HG02623 (cell line): ENCODE measurements at regions not wholly inside any gene's neighbourhood (a gene's known extent, or its start where the extent isn't known, plus 50 kb on each side); places are given as distances from the start of the nearest gene placed in this dataset.
"Not testable (repeated sequence)": the region's sequence is repeated elsewhere in the genome, so short reads cannot be mapped to it uniquely, and the experiment has no call there.

Experiments
- ATAC-seq: cut with Tn5 transposase; IDR thresholded peaks from one replicate; pipeline ENCODE4 v1.9.1; 2021; ENCODE audit warnings: moderate library complexity; ENCODE audit not compliant: unreplicated experiment

DNA sequence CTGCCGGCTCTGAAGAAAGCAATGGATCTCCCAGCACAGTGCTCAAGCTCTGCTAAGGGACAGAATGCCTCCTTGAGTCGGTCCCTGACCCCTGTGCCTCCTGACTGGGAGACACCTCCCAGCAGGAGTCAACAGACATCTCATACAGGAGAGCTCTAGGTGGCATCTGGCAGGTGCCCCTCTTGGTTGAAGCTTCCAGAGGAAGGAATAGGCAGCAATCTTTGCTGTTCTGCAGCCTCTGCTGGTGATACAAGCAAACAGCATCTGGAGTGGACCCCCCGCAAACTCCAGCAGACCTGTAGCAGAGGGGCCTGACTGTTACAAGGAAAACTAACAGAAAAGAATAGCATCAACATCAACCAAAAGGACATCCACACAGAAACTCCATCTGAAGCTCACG lies 123.9 kb upstream of the GCFC2 start:
- not testable (repeated sequence) for ATAC-seq

DNA sequence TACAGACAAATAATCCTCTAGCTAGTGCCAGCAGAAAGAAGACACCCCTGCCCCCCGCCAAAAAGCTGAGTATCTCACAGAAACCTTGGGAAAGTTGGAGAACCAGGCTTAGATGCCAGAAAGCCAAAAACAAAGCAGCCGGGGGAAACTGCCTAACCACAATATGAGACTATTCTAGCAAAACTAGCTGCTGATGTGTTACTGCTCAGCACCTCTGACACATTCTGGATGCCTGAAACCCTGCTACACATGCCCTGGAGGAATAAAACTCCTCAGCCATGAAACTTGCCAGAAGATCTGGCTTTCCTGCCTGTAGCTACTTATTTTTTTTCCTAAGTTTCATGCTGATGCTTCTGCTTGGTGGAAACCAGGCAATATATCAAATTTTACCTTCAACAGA lies 122.7 kb upstream of the GCFC2 start:
- no peak for ATAC-seq

DNA sequence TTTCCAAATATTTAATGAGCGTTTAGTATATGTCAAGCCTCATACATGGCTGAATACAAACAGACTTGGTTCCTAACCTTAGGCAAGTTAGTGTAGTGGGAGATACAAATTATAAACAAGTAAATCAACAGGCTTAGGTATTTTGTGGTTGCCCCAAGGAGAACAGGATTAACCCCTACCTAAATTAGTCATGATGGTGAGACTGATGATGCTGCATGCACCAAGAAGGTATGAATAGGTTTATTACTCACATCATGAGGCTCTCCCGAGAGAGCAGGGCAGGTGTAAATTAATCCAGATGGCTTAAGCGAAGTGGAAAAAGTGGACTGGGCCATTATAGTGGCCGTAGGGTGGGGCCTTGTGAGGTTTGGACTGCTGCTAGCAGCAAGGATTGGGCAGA lies 118.1 kb upstream of the GCFC2 start:
- ATAC-seq, result no peak

DNA sequence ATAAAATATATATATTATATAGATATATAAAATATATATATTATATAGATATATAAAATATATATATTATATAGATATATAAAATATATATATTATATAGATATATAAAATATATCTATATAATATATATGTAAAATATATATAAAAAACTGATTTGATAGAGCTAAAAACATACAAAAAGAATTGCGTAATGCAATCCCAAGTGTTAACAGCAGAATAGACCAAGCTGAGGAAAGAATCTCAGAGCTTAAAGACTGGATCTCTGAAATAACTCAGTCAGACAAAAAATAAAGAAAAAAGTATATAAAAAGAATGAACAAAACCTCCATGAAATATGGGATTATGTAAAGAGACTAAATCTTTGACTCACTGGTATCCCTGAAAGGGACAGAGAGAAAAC lies 112.8 kb upstream of the GCFC2 start:
- not testable (repeated sequence) for ATAC-seq

DNA sequence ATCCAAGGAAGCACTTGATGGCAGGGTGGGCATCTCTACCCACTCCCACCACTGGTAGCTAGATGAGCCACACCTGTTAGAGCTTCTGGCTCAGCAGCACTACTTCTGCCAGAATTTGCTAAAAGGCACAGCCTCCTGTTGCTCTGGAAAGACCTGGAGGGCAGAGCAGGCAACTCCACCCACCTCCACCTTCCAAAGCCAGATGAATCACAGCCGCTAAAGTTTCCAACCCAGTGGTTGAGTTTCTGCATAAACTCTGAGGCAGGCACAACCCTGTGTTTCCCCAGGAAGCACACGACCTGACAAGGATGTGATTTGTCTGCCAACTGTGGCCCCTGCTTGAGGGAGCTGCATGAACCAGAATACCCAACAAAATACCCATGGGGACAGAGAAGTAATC lies 111.6 kb upstream of the GCFC2 start:
- ATAC-seq, result no peak

DNA sequence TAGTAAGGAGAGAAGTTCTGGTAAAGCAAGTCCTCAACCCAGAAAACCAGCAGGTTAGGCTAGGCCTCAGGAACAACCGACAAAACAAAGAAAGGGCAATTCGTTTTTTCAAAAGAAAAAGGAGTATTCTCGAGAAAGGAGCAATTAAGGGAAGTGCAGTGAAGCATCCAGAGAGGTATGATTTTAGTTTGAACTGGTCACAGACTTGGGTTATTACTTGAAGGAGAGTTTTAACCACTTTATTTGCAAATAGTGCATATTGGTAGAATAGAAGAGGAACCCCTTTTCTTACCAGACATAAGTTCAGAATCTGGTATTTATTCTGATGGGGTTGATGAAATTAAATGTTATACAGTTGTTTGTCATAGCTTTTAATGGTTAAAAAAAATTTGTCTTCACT lies 110.0 kb upstream of the GCFC2 start:
- ATAC-seq, result no peak

DNA sequence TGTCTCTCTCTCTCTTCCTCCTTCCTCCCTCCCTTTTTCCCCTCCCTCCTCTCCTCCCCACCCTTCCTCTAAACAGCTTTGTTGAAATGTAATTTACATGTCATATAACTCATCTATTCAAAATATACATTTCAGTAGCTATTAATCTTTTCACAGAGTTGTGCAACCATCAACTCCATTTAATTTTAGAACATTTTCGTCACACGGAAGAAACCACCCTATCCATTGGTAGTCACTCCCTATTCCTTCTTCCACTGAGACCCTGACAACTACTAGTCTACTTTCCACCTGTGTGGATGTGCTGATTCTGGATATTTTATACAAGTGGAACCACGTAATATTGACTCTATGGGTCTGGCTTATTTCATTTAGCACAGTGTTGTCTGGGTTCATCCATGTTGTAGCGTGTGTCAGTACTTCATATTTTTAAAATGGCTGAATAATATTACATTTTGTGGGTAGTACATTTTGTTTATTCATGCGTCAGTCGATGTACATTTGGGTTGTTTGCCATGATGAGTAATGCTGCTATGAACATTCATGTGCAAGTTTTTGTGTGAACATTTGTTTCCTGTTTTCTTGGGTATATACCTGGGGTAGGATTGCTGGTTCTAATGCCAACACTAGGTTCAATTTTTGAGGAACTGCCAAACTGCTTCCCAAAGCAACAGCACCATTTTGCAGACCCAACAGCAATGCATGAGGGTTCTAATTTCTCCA lies 100.1 kb upstream of the GCFC2 start:
- ATAC-seq, result no peak

DNA sequence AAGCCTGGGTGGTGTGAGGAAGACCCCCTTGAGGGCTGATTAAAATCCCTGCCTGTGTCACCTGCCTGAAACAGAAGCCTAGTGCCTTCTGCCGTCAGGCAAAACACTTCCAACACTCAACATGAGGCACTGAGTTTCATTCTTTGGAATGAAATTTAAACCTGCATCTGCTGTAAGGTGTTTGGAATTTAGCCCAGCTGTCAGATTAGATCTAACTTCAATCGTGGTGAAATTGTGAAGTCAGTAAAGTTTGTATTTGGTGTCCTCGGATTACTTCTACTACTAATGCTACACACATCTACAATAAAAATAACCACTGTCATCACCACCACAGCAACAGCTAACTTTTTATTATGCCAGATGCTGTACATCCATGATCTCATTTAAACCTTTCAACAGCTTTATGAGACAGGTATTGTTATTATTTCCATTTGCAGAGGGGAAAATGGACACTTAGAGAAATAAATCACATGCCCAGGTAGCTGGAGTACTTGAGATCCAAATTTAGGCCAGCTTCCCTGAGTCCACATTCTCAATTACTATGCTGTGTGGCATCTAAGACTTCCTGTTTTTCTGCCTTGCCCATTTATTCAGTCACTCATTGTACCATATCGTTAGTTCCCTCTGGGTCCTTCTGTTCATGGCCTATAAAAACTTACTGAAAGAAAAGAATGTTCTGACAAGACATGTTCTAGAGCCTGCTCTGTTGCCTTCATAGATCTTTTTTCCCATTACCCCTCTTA lies 98.2 kb upstream of the GCFC2 start:
- no peak for ATAC-seq

DNA sequence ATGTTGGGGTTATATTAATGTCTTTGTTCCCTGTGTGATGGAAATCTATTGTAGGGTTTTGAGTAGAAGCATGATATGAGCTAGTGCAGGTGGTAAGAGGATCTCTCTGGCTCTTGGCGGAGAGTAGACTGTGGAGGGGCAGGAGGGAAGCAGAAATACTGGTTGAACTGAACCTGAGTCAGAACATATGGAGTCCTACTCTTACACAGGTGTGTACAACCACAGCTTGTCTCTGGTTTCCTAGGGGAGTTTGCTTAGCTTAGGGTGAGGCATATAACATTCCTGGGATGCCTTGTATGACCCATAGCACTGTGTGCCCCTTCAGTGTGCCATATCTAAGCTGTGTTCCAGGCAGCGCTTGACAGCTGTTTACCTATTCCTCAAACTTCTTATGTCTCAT lies 97.3 kb upstream of the GCFC2 start:
- ATAC-seq, result no peak

DNA sequence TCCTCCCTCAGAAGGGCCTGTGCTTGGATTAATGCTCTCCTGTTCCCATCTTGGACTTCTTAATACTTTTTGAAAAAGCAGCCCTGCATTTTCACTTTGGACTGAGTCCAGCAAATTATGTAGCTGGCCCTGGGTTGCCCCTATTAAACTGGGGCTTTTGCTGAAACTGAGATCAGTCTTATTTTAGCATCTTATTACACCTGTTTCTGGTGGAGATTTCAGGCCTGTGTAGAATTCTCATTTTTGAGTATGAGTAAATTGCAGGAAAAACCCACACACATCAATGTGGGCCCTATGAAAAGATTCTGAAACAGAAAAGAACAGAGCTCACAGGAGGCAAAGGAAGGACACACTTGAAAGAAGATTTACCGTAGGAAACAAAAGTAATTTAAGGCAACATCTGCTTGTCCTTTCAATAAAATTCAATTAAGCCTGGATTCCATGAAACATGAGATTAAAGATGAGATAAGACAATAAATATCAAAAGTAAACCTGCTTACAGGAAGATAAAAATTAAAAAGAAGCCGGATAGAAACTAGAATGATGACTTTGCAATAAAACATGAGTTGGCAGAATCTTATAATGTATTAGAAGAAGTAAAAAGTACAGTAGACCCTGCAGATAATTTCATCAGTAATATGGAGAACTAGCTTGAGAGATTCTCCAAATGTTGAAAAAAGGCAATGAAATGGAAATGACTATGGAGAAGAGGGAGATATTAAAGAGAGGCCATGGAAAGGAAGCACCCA lies 90.7 kb upstream of the GCFC2 start:
- ATAC-seq, result peak; percentile 39

DNA sequence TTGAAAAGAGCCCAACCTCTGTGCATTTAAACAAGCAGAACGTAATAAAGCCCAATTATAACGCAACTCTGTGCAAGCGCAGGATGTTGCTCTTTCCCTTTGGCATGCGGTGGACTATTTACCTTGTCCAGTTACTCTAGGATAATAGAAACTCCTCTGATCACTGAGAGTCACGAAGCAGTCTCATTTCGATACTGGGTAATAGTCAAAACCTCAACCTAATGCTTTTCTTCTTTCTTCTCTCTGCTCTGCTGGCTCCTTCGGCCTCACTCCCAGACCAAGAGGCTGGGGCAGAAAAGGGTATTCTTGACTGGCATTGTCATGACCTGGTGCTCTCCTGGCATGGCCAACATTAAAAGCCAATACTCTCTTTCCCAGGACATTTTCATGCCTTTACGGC lies 89.7 kb upstream of the GCFC2 start:
- ATAC-seq, result peak; percentile 63

DNA sequence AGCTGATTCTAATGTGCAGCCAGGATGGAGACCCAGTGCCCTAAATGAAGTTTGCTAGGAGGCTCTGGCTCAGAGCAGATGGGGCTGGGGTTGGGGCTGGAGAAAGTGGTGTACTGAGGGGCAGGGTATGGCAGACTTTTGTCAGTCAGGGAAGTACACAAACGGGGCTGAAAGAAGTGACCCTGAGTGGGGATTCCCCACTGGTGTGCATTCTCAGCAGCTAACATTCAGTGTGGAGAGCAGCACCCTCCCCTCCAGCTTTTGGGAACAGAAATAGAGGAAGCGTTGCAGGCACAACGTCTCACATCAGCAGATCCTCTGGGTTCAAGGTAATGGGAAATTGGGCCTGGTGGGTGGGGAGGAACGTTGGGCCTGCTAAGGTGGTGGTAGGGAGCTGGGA lies 89.1 kb upstream of the GCFC2 start:
- ATAC-seq, result peak; percentile 43

DNA sequence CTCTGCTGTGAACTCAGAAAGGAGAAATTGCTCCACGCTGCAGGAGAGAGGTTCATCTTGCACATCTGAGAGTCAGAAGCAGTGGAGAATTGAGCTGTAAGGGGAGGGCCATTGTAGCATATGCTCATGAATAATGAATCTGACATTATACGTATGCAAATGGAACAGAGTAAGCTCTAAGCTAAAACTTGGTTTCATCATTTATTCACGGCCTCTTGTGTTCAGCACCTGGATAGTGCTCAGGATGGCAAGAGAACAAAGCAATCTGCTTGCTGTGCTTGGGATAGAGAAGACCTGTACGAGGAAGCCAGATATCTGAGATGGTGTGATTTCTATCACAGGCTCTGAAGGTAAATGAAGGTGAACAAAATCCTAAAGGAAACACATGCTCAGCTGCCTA lies 87.9 kb upstream of the GCFC2 start:
- ATAC-seq, result no peak

DNA sequence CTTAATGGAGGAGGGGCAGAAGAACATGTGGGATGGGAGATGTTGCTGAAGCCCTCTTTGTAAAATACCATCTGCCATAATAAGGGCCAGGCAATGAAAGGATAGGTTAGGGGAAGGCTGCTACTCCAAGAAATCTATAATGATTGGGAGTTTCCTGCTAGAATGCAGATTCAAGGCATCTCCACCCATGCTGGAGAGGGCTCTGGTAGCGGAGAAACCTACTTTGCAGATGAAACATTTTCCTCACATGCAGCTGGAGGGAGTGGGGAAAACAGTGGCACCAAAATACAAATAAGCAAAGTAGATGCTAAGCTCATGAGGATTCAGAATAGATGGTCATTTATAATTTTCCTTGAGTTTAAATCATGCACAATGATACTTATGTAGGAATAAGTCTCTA lies 82.3 kb upstream of the GCFC2 start:
- no peak for ATAC-seq

DNA sequence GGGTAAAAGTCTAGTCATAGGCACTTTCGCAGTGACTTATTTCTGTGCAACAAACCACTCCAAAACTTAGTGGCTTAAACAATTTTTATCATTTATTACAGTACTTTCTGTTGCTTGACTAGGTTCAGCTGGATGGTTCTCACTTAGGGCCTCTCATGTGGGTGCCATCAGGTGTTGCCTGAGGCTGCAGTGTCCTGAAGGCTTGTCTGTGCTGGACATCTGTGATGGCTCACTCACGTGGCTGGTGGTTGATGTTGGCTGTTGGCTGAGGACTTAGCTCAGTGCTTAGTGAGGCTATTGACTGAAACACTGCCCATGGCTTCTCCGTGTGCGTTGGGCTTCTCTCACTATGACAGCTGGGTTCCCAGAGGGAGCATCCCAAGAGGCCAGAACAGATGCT lies 81.4 kb upstream of the GCFC2 start:
- no peak for ATAC-seq

DNA sequence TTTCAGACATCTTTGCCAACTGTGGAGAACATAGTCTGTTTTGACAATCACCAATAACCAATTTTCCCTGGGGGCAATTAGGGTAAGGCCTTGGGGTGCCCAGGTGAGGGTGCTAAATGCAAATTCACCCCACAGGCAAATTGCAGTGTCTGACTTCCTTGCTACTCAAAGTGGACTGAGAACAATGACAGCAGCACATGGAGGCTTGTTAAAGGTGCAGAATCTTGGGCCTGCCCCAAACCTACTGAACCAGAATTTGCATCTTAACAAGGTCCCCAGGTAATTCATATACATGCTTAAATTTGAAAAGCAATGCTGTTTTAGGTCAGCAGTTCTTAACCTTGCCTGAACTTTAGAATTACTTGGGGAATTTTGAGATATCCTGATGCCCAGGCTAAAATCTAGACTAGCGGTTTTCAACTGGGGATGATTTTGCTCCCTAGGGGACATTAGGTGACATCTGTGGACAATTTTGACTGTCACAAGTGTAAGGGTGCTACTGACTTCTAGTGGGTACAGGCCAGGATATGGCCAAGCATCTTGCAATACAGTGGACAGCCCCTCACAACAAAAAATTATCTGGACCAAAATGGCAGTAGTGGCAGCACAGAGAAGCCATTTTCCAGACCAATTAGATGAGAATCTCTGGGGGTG lies 80.2 kb upstream of the GCFC2 start:
- ATAC-seq, result no peak

DNA sequence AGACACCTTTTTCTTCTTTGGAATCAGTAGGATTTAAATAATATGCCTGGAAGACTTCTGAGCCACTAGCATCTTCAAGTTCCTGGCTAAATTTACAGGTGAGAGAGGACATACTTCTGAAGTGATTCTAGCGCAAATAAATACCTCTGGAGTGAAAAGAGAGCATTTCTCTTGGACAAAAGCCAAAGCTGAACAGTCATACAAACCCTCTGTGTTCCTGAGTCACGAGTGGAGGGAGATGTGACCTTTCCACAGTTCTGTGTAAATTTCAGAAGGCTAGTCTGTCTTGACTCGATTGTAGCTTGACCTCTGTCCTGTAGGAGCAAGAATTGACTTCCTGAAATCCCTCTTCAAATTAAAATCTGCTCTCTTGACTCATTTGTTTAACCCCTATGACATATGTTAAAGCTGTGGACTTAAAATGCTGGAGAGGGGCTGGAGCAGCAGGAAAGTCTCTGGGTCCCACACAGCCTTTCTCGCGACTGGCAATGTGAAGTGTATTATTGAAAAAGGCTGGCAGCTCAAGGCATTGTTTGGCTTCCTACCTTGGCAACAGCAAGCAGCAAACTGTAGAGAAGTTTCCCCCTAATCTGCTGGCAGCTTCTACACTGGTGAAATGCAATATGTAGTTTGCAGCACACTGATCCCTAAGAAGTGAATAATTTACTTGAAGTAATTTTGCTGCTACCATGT lies 79.6 kb upstream of the GCFC2 start:
- no peak for ATAC-seq

DNA sequence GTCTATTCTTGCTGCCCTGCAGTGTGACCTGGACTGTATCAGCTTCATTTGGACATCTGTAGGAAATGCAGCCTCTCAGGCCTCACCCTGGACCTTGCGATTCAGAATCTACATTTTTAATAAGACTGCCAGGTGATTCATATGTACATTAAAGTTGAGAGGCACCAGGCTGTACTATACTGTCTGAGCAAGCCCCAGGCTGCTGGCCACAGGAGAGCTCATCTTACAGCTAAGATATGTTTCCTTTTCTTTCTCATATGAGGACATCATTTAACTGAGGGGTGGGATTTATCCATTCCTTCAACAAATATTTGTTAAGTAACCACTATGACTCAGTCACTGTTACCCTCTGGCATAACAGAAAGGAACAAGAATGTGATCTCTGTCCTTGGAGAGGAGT lies 78.2 kb upstream of the GCFC2 start:
- ATAC-seq, result no peak

DNA sequence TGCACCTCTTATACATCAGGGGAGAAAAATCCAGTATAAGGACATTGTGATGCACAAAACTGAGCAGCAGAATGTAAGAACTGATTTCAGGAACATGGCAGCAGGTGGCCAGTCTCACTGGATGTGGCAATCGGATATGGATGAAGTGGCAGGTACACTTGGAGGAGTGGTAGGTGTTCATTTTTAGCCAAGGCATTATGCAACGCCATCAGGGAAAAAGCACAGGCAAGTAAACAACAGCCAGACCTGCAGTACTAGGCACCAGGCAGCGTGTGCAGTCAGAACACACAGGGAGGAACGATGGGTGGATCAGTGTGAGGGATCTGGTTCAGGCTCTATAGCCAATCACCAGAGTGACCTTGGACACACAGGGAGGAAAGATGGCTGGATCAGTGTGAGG lies 77.4 kb upstream of the GCFC2 start:
- ATAC-seq, result no peak

DNA sequence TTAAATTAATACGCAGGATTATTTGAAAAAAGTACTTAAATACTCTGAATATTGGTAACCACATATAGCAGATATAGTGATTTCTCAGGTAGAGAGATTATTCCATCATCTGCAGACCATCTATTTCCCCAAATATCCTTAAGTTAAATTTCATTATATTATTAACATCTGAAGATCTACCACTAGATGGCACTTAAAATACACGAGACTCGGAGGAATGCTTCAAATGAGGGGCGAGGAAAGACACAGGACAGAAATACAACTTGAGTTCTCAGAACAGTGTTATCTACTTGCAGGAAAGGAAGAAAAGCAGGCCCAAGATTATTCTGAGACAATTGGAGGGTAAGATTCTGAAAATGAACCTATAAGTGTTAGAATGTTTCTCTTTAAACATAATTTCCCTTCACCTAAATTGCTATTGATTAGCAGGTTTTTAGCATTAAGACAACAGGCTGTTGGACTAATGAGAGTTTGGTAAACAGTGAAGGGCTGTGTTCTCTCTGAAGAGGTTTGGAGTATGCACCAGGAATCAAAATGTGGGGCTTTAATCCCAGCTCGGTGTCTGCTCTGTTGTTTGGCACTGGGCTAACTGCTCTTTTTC lies 76.9 kb upstream of the GCFC2 start:
- no peak for ATAC-seq
